GM18520 (cell line): ENCODE measurements at regions not wholly inside any gene's neighbourhood (a gene's known extent, or its start where the extent isn't known, plus 50 kb on each side); places are given as distances from the start of the nearest gene placed in this dataset.

Experiments
- ATAC-seq: cut with Tn5 transposase; IDR thresholded peaks from one replicate; pipeline ENCODE4 v1.9.1; 2021; ENCODE audit not compliant: unreplicated experiment

DNA sequence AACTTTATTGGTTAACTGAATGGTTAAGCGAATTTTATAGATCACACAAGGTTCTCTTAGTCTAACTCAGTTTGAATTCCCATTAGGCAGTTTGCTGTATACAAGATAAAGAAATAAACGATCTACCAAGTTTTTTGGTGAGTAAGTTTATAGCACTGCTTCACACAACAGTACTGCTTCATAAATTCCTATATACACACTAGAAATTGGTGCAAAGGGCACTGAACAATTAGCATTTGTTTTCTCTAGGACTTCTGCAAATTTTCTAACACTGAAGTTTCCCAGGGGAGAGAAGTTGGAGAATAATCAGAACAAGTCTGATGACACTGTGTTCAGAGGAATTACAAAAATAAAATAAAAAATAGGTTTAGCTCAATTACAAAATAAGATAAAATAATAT is 1138.8 kb upstream of the PCDH9 start:
- no peak for ATAC-seq

DNA sequence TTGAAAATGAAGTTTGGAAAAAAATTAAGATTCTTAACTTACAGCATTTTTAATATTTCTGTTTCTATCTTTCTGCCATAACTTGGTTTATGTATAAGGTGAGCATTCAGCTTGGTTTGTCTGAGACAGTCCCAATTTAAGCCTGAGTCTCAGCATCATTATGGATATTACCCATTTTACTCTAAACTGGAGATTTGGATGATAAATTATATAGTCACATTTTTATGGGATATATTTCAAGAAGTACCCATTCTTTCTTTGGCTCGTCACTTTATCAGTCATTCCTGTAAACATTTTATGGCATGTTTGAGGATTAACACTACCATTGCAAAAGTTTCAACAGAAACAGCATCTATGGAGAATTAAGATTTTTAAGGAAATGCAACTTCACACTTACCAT is 1129.0 kb upstream of the PCDH9 start:
- no peak for ATAC-seq

DNA sequence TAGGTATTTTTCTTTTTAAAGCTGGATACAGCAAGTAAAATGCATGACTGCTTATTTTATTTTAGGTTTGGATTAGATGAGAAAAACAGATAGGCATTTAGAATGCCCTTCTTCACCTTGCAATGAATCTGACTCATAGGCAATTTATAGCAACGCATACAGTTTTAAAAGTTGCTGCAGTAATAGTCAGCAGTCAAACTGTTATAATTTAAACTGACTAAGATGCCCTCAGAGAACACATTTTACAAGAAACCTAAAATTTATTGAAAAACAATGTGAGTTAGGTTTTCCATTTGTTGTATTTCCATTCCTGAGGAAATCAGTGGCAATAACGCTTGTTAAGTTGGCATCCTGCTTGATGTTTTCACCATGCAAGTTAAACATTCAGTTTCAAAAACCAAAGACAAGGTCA is 1128.2 kb upstream of the PCDH9 start:
- ATAC-seq, result no peak

DNA sequence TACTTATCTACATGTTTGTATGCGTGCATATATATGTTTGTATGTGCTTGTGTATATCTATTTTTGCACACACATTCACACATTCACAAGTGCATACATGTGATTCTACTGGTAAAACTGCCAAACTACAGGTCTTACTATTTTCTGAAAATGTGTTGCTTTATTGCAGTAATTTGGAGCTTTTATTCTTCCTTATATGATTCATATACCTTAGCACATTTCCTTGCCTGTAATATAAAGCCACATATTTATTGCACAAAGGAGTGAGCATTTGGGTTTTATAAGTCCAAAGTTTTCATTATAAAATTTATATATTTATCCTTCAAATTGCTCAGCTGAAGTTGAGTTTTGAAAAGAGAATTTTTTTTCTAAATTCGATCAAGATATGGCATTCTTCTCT is 1120.4 kb upstream of the PCDH9 start:
- ATAC-seq, result no peak

DNA sequence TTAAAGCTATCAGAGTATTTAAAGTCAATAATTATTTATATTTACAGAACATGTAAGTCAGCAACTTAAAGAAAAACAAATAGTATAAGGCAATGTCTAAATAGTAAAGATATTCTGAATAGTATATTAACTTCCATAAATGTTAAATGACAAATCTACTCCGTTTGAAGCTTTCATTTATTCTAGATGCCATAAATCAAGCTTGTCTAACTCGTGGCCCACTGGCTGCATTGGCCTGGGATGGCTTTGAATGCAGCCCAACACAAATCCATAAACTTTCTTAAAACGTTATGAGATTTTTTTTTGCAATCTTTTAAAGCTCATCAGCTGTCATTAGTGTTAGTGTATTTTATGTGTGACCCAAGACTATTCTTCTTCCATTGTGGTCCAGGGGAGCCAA is 1117.1 kb upstream of the PCDH9 start:
- ATAC-seq, result no peak

DNA sequence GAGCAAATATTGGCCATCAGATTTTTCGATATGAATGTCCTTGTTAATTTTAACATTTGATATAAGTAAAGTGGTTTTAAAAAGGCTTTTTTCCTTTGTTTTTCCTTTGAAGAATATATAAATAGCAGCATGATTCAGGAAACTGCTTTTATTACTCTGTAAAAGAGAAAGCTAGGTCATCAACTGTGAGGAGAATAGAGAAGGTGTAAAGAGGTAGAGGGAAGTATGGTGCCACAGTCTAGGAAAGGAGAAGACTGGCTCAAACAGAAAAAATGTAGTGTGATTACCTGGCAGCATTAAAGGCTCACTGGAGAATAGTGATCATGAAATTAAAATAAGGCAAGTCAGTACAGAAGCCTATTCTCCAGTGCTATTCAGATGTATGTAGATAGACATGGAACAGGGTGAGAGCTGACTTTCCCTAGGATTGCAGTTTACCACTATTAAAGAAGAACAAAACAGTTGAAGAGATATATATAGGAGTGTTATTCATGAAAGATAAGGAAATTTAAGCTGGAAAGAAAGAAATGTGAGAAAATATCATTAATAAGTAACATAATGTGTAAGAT is 1115.9 kb upstream of the PCDH9 start:
- no peak for ATAC-seq

DNA sequence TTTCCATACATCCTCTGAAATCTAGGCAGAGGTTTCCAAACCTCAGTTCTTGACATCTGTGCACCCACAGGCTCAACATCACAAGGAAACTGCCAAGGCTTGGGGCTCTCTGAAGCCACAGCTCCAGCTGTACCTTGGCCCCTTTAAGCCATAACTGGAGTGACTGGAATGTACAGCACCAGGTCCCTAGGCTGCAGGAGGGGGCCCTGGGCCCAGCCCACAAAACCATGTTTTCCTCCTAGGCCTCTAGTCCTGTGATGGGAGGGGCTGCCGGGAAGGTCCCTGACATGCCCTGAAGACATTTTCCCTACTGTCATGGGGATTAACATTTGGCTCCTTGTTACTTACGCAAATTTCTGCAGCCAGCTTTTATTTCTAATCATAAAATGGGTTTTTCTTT is 1093.0 kb upstream of the PCDH9 start:
- no peak for ATAC-seq

DNA sequence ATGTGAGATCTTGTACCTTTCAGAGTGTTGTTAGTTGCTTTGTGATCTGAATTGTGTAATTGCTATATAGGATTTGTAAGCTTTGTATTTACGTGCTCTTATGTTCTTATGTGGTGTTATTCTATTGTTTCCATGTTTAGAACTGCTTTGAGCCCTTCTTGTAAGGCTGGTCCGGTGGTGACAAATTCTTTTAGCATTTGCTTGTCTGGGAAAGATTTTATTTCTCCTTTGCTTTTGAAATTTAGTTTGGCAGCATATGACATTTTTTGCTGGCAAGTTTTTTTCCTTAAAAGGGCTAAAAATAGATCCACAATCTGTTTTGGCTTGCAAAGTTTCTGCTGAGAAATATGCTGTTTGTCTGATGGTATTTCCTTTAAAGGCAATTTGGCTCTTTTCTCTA is 1089.2 kb upstream of the PCDH9 start:
- no peak for ATAC-seq

DNA sequence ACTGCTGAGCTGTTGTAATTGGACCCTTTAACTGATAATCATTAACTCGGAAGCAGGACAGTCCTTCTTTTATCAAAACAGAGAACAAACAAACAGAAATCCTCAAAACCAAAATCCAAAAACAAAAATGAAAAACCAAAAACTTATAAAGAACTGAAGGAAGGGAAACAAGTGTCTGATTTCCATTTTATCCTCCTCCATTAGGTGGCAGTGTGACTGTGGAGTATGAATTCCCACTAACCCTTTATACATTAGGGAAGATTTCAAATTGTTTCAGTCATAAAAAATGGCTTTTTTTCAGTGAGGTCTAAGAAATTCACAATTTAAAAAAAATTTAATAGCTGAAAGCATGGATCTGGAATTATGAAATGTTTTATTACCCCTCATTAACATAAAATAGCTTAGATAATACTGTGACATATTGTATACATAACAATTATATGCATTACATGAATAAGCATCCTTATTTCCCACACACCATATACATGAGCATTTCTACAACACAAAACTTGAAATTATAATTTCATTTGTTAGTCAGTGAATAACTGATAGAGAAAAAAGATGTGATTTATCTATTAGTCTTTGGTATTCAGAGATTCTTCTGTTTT is 1074.3 kb upstream of the PCDH9 start:
- ATAC-seq, result no peak

DNA sequence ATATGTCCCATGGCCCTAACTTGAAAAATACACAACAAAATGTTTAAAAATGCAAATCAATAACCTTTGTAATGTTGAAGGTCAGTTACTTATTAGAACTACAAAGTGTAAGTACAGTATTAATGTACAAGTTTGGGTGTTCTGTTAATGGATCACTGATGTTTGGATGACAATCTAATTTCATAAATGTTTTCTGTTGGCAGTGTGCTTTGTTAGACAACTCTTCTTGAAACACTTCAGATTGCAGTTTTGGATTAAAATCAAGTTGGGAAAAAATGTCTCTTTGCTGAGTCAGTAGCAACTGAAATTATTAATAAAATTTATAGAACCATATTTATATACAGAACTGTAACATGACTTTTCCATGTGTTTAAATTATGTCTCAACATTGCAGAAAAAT is 1063.5 kb upstream of the PCDH9 start:
- ATAC-seq, result no peak

DNA sequence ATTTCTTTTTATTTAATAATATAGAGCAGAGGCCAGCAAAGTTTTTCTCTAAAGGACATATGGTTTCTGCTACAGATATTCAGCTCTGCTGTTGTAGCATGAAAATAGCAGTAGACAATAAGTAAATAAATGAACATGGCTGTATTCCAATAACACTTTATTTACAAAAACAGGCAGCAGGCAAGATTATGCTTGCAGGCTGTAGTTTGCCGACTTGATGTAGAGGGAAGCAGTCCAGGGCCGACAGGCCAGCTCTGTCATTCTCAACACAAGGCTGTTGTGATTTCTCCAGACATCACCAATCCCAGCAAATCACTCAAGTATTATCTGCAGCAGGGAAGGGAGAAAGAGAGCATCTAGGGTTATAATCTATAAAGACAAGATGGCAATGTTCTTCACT is 1062.5 kb upstream of the PCDH9 start:
- ATAC-seq, result no peak

DNA sequence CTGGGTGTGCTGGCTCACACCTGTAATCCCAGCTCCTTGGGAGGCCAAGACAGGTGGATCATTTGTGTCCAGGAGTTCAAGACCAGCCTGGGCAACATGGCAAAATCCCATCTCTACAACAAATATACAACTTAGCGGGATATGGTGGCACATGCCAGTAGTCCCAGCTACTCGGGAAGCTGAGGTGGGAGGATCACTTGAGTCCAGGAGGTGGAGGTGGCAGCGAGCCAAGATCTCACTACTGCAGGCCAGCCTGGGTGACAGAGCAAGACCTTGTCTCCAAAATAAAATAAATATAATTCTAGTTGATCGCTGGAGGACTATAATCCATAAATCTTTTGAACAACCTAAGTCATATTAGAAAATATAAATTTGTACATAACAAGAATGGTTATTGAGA is 1061.5 kb upstream of the PCDH9 start:
- no peak for ATAC-seq

DNA sequence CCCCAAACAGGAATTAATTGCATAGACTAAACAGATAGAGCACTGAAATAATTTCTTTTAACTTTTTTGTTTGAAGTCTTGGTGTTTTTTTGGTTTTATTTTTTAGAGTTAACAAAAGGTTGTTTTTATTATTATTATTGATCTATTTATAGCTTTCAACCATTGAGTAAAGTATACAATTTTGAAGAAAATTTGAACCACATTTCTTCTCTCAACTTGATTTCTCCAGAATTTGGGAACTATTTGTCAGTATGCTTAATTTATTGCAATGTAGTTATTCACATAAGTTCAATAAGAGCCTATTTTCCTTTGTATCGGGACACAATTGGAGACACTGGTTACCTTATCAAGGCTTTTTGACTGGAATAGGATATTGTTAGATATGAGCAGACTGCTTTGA is 1045.6 kb upstream of the PCDH9 start:
- ATAC-seq, result no peak

DNA sequence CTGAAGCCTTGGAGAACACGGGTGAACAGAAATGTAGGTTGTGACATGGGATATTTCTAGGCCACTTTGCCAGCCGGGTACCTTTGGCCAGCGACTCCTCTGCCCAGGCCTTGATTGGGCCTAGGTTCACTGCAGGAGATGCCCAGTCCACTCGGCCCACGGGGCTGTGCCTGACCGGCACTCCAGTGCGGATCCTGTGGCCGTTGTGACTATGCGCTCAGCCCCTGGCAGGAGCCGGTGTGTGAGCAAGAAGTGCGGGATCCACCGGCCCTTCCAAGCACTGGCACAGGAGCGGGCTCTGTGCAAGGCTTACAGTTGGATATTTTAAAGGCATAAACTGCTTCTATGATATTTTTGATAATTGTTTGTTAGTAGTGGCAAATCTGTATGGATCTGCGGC is 1042.5 kb upstream of the PCDH9 start:
- ATAC-seq, result no peak

DNA sequence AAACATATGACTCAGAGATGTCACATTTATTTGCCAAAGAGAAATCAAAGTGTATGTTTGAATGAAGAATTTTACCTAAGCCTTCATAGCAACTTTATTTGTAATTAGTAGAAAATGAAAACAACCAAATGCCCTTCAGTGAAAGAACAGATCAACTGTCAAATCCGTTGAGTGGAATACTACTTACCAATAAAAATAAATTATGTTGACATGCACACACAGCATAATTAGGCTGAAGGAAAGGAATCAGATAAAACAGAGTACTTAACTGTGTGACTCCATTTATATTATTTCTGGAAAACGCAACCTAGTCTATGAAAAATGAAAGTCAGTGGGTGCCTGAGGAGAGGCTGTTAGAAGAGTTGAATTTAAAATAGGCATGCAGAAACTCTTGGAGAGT is 1034.6 kb upstream of the PCDH9 start:
- no peak for ATAC-seq

DNA sequence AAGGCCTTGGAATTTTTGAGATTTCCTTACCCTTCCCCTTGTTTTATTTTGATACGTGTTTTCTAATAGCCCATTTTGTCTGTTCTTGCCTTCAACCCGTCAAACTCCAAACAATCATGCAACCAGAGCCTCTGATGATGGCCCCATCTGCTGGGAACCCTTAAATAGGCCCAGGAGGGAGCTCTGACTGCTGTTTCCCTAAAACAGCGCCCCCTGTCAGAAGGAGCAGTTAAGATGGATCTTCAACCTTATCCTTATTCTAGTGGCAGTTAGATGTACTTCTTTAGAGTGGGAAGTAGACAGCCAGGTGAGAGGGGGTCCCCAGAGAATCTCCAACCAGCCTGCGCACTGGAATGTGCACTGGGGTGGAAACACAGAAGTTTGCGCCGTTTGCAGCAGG is 1031.0 kb upstream of the PCDH9 start:
- no peak for ATAC-seq

DNA sequence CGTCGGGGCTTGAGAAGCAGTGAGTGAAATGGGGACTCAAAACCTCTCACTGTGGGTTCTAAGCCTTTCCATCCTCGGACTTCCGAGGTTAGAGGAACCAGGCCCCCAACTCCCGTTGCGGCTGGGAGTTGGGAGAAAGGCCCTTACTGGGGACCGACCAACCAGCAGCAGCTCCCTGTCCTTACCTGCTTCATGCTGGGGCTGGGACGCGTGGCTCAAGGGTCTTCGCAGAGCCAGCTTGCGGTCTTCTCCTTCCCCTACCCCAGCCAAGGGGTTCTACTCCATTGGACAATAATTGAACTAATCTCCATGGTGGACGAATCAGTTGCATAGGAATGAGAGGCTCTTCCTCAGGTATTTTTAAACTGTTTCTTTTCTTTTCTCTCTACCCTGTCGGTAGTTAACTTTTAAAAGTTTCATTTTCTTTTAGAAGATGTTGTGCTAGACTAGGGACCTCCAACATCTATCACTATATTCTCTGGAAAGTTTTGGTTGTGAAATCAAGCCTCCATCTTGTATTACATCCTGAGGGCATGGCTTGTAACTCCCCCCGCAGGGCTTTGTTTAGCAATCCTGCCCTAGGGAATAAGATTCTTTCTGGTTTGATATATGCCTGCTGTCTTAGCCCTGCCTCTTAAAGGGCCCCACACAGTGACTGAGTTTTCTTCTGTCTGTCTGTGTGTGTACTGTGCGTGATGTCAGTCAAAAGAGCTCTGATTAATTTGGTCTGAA is 1027.1 kb upstream of the PCDH9 start:
- no peak for ATAC-seq

DNA sequence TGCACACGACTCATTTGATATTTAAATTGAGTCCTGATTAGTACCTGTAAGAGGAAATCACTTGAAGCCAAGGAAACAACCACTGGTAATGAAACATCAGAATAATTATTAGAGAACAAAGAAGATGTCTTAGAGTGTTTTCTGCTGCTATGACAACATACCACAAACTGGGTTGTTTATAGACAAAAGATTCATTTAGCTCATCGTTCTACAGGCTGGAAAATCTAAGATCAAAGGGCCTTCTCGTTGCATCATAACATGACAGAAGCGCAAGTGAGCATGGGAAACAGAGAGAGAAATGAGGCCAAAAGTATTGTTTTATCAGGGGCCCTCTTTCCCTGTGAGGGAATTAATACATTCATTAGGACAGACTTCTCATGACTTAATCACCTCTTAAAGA is 1024.0 kb upstream of the PCDH9 start:
- ATAC-seq, result no peak

DNA sequence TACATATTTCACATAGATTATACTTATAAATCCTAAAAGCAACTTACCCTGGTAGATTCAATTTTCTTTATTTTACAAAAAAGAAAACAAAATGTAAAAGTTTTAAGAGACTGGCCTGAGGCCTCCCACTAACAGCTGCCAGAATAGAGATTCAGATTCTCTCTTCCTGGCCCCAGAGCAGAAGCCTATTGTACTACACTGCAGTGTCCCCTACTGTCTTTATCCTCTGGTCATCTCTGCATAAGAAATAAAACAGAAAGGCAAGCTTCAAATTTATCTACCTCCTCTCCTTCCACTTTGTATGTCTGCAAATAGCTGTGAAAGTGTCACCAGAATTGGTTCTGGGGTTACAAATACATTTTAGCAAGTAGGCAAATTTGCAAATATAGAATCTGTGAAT is 1004.1 kb upstream of the PCDH9 start:
- ATAC-seq, result no peak

DNA sequence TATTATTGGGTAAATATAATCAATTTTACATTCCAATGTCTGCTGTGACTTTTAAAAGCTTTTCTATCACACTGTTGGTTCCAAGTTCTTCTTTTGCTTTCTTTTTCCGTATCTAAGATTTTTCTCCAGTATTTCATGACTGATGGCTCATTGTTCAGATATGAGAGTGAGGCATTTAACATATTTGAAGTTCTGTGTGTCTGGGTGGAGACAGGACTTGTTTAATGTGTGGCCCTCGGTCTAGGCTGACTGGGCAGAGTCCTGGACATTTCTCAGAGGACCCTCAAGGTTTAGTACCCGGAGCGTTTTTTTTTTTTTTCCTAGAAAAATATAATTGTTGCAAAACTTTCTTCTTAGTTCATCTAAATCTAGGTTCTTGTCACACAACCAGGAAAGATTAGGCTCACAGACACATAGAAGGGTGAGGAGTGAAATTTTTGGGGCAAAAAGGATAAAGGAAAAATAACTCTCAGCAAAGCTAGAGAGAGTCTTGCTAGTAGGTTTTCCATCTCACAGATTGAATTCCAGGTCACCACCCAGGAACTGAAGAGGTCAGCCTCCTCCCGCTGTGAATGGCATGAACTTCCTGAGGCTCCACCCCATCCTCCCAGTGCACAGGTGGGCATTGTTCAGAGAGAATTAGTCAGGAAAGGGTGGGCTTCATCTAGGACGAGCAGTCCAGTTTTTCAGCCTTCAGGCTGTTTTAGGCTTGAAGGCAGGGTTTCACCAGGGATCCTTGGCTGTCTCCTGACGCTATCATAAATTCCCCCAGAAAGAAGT is 1002.4 kb upstream of the PCDH9 start:
- no peak for ATAC-seq

DNA sequence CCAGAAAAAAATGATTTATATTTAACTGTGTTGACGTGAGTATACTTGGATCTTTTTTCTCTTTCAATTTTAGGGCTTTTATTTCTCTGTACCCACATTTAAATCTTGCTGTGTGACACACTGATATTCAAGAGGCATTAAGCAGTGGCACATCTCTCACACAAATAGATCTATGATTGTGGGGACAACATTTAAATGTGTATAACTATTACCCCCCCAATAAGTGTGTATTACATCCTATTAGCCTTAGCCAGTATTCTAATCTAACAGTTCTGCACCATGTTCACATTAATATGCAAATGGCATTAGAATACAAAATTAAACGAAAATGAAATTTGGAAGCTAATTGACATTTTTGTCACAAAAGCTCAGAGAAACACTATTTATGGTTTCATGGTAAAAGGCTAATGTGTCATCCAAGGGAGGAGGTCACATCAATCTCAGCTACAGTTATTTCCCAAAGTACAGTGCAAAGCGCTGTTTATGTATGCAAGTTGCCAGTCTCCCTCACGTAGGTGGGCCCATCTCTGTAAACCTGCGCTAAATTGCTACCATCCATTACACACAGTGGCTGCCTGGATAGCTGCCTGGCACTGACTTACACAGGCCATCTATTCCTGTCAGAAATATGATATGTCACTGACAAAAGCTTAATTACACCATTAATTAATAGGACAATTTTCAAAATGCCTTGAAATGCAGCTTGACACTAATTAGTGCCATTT is 984.7 kb upstream of the PCDH9 start:
- no peak for ATAC-seq
